Adrenal gland (tissue), 9 donors: ENCODE measurements at regions not wholly inside any gene's neighbourhood (a gene's known extent, or its start where the extent isn't known, plus 50 kb on each side); places are given as distances from the start of the nearest gene placed in this dataset.

Source experiments
- DNase-seq, 7 donors: peaks; one replicate each; pipeline ENCODE4 v3.0.0-alpha.2; 2019 to 2020
- H3K27ac ChIP-seq, 5 donors: fragments of 200-600 bp; sonication (generic) in 4 of 5; 1 replicate in 3 of 5; 2 replicates in 2 of 5; pipeline versions ENCODE4 v1.5.1 to v1.8.0; 2016 to 2020; ENCODE audit warnings: mild to moderate bottlenecking in 1 of 5
- H3K27me3 ChIP-seq: fragments of 200-600 bp; 2 replicates; pipeline ENCODE4 v1.8.0; 2021
- H3K36me3 ChIP-seq, 2 donors: fragments of 200-600 bp; replicated peaks in 1 of 2; 1 replicate in 1 of 2; 2 replicates in 1 of 2; pipeline versions ENCODE4 v1.5.1 to v1.8.0; 2018 to 2022
- H3K4me1 ChIP-seq, 2 donors: fragments of 200-600 bp; replicated peaks in 1 of 2; 1 replicate in 1 of 2; 2 replicates in 1 of 2; pipeline versions ENCODE4 v1.5.1 to v1.8.0; 2018 to 2021
- H3K4me3 ChIP-seq, 4 donors: fragments of 200-600 bp; sonication (generic) in 3 of 4; one replicate each; pipeline ENCODE4 v1.5.1; 2016 to 2018
- H3K9me3 ChIP-seq, 3 donors: fragments of 200-600 bp; sonication (generic) in 1 of 3; replicated peaks in 1 of 3; 1 replicate in 2 of 3; 2 replicates in 1 of 3; pipeline versions ENCODE4 v1.5.1 to v1.8.0; 2016 to 2021
- POLR2A ChIP-seq, 2 donors: fragments of 450-650 bp; IDR thresholded peaks; one replicate each; pipeline ENCODE4 v1.6.1; 2017; ENCODE audit warnings: antibody characterized with exemption in 2 of 2, mild to moderate bottlenecking in 2 of 2, moderate library complexity in 1 of 2
- WGBS, 4 donors: extraction: QIAGEN DNeasy Blood & Tissue Kit in 2 of 4; methylation state at CpG; one replicate each; pipeline versions ENCODE4 v1.1.5 to v1.1.7; 2013 to 2017; 5-methylcytosine and 5-hydroxymethylcytosine counted together
- intact Hi-C, 2 donors: fragments of 100-400 bp; cut with DNase I; formaldehyde crosslinking; loops; one replicate each; pipeline versions ENCODE4 v1.14.1 to v1.15.0; 2022 to 2023
- TF ChIP-seq, protein P1 (sequence below), 6 experiments: fragments of 450-650 bp in 4 of 6; fragments of 200-600 bp in 2 of 6; sonication (generic) in 1 of 6; IDR thresholded peaks; 1 replicate in 5 of 6; 2 replicates in 1 of 6; pipeline versions ENCODE4 v1.5.1 to v1.8.0; 2016 to 2021; ENCODE audit warnings: antibody characterized with exemption in 6 of 6, mild to moderate bottlenecking in 2 of 6, moderate library complexity in 1 of 6
- donor health status: healthy with polysubstance abuse.
- donor health status: Bipolar disorder and iron deficiency.
- donor health status: DM: yes; HTN: yes; CAD: no.
- donor health status: DM: no; HTN: no; CAD: no.
- donor health status: DM: no; HTN: no; CAD: no.

DNA sequence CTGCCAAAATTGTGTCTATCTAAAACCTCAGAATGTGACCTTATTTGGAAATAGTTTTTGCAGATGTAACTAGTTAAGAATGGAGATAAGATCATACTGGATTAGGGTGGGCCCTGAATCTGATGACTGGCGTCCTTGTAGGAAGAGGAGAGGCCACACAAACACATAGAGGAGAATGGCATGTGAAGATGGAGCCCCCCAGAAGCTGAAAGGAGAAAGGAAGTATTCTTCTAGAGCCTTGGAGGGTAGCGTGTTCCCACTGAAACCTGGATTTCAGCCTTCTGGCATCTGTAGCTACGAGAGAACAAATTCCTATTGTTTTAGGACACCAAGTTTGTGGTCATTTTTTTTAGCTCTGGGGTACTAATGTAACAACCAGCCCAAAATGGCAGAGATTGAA is 423.0 kb upstream of the TPM1 start:
- H3K9me3 ChIP-seq, result no peaks in the 10 kb centered on the region
- no peak overlapping the region for H3K4me3 ChIP-seq
- peaks cover 0 to 7% of the 10 kb centered on the region in 2 donors for H3K4me1 ChIP-seq
- TF ChIP-seq, protein P1, sequence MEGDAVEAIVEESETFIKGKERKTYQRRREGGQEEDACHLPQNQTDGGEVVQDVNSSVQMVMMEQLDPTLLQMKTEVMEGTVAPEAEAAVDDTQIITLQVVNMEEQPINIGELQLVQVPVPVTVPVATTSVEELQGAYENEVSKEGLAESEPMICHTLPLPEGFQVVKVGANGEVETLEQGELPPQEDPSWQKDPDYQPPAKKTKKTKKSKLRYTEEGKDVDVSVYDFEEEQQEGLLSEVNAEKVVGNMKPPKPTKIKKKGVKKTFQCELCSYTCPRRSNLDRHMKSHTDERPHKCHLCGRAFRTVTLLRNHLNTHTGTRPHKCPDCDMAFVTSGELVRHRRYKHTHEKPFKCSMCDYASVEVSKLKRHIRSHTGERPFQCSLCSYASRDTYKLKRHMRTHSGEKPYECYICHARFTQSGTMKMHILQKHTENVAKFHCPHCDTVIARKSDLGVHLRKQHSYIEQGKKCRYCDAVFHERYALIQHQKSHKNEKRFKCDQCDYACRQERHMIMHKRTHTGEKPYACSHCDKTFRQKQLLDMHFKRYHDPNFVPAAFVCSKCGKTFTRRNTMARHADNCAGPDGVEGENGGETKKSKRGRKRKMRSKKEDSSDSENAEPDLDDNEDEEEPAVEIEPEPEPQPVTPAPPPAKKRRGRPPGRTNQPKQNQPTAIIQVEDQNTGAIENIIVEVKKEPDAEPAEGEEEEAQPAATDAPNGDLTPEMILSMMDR (IDR thresholded peaks at IDR 0.05), result no peak
- no peak for TF ChIP-seq POLR2A (IDR thresholded peaks at IDR 0.05)
- DNase-seq, result no peak
- no peaks in the 10 kb centered on the region for H3K36me3 ChIP-seq
- WGBS, 4 donors, result 76 to 100% (median 92%) methylated on average over 3 of the region's 3 CpGs
- intact Hi-C loops, result no loop called here
- no peak overlapping the region for H3K27ac ChIP-seq
- no peaks in the 10 kb centered on the region for H3K27me3 ChIP-seq

DNA sequence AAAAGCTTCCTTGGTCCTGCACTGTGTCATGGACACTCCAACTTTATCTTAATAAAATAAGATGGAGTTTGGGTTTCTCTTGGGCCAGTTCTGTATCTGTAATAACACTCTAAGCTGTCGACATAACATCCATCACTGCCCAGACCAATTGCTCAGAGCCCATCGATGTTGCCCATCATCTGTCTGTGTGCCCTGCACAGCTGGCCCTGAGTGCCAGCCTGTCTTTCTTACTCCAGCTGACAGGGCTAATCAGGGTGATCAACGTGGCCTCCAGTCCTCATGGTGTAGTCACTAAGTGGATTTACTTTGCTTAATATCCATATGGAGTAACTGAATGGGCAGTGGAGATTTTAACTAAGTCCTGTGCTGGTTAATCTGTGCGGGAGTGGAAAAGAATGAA is 419.8 kb upstream of the TPM1 start:
- H3K9me3 ChIP-seq, result no peaks in the 10 kb centered on the region
- intact Hi-C loops, result no loop called here
- no peaks in the 10 kb centered on the region for H3K36me3 ChIP-seq
- TF ChIP-seq, protein P1 (IDR thresholded peaks at IDR 0.05), result no peak
- no peak for TF ChIP-seq POLR2A (IDR thresholded peaks at IDR 0.05)
- H3K27ac ChIP-seq, result no peak overlapping the region
- WGBS, 4 donors, result 80 to 89% (median 84%) methylated on average over 4 of the region's 4 CpGs
- peak in 1 of 7 donors; percentile 58 for DNase-seq
- no peaks in the 10 kb centered on the region for H3K27me3 ChIP-seq
- no peak overlapping the region for H3K4me3 ChIP-seq
- H3K4me1 ChIP-seq, result peaks cover 4 to 17% of the 10 kb centered on the region in 2 donors

DNA sequence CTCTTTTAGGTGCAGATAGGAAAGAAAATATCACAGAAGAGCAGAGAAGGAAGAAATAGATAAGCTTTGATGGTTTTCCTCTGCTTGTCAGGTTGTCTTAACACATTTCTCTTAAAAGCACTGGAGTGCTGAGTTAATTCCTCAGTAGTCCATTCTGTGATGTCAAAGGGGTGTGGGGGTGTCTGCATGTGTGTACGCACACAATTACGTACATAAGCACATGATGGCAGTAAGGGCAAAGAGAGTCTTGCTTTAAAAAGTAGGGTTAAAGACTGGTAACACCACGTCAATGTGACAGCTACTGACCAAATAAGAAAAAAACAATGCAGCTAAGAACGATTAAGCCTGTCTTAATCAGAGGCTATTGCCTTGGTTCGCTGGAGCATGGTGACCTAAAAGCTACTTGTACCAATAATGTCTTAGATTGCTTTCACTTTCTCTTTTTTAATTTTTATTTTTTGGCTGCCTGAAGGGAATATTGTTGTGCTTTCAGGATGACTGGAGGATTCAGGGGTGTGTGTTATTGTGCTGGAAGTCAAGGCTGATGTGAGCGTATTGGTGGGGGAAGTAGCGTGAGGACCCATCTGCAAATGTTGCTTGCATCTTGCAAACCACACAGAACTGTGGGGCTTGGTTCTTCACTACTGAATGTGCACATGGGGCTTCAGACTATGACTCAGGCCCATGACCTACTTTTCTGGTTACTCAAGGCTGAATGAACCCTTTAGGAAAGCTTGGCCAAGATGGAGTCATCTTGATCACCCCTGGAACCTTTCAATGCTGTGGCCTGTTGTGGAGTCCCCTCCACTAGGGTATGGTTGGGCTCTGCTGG is 417.8 kb upstream of the TPM1 start:
- peaks cover 4 to 17% of the 10 kb centered on the region in 2 donors for H3K4me1 ChIP-seq
- peak overlapping the region in 2 of 5 donors; percentile 15 to 59 for H3K27ac ChIP-seq
- H3K9me3 ChIP-seq, result no peaks in the 10 kb centered on the region
- 49 to 52% (median 51%) methylated on average over 7 of the region's 7 CpGs for WGBS, 4 donors
- intact Hi-C loops, result no loop called here
- no peak for TF ChIP-seq POLR2A (IDR thresholded peaks at IDR 0.05)
- TF ChIP-seq, protein P1 (IDR thresholded peaks at IDR 0.05), result no peak
- no peaks in the 10 kb centered on the region for H3K27me3 ChIP-seq
- DNase-seq, result peak in 5 of 7 donors; percentile 22 to 53 (median 37)
- H3K36me3 ChIP-seq, result no peaks in the 10 kb centered on the region
- H3K4me3 ChIP-seq, result peak overlapping the region in 1 of 4 donors; percentile 42

DNA sequence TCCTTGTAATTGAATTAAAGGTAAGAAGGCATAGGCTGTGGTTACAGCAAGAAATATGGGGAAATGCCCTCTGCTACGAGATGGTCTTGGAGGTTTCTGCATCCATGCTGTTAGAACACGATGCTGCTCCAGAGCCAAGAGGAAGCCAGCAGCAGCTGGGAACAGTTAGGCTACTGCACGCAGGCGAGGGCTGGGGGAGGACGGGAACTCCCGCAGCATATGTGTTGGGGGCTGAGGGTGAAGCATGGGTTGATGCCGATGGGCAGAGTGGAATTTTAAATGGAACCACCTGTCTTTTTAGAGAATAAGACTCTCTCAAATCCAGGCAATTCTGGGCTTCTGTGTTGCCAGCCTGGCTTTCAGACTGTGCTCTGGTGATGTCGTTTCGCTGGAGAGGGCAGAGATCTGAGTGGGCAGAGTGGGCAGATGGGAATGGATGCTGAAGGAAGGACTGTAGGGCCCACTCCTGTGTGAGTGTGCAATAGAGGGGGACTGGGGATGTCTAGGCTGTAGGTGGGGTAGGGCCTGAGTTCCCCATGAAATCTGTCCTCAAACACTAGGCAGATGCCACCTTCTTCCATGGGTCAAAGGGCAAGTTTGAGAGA is 417.0 kb upstream of the TPM1 start:
- DNase-seq, result no peak
- Histone ChIP-seq H3K9me3 (no peaks in the 10 kb centered on the region), H3K4me1 (peaks cover 4 to 17% of the 10 kb centered on the region in 2 donors), H3K4me3 (no peak overlapping the region), H3K27me3 (no peaks in the 10 kb centered on the region), H3K36me3 (no peaks in the 10 kb centered on the region), H3K27ac (peak overlapping the region in 2 of 5 donors; percentile 15 to 59)
- TF ChIP-seq, protein P1 (IDR thresholded peaks at IDR 0.05), result no peak
- no peak for TF ChIP-seq POLR2A (IDR thresholded peaks at IDR 0.05)
- intact Hi-C loops, result no loop called here
- 70 to 79% (median 75%) methylated on average over 9 of the region's 9 CpGs for WGBS, 4 donors
